IPS DF 4.7 (cell line): ENCODE measurements at regions not wholly inside any gene's neighbourhood (a gene's known extent, or its start where the extent isn't known, plus 50 kb on each side); places are given as distances from the start of the nearest gene placed in this dataset.
"Not testable (repeated sequence)": the region's sequence is repeated elsewhere in the genome, so short reads cannot be mapped to it uniquely, and the experiment has no call there.

Source experiments
- DNase-seq: peaks from one replicate; pipeline ENCODE4 v3.0.0-alpha.2; 2013; ENCODE audit warnings: low spot score; ENCODE audit errors: extremely low read depth

GRCh38 chr10:36880898-36881297 is 244.5 kb upstream of the ANKRD30A start:
- DNase-seq = no peak

- no peak for DNase-seq
Measured at GRCh38 chr10:36872702-36873393, 252.6 kb upstream of the ANKRD30A start.

- DNase-seq = no peak
Measured at GRCh38 chr10:36840788-36841187, 284.6 kb upstream of the ANKRD30A start.

GRCh38 chr10:36837416-36837815 is 288.0 kb upstream of the ANKRD30A start:
- no peak for DNase-seq

GRCh38 chr10:36819781-36820180 is 305.6 kb upstream of the ANKRD30A start:
- DNase-seq = no peak

- DNase-seq = no peak
Measured at GRCh38 chr10:36817898-36818297, 307.5 kb upstream of the ANKRD30A start.

GRCh38 chr10:36808625-36809362 is 316.6 kb upstream of the ANKRD30A start:
- DNase-seq = no peak

GRCh38 chr10:36803229-36803628 is 322.2 kb upstream of the ANKRD30A start:
- no peak for DNase-seq

GRCh38 chr10:36802490-36803153 is 322.8 kb upstream of the ANKRD30A start:
- no peak for DNase-seq

- DNase-seq = no peak
Measured at GRCh38 chr10:36801660-36802059, 323.7 kb upstream of the ANKRD30A start.

- no peak for DNase-seq
Measured at GRCh38 chr10:36794981-36795380, 330.4 kb upstream of the ANKRD30A start.

GRCh38 chr10:36789974-36790373 is 335.4 kb upstream of the ANKRD30A start:
- no peak for DNase-seq

- no peak for DNase-seq
Measured at GRCh38 chr10:36788152-36788551, 337.2 kb upstream of the ANKRD30A start.

- no peak for DNase-seq
Measured at GRCh38 chr10:36783400-36783799, 342.0 kb upstream of the ANKRD30A start.

GRCh38 chr10:36781570-36781969 is 343.8 kb upstream of the ANKRD30A start:
- DNase-seq = no peak

GRCh38 chr10:36780158-36780557 is 345.2 kb upstream of the ANKRD30A start:
- DNase-seq = no peak

GRCh38 chr10:36779238-36779846 is 346.1 kb upstream of the ANKRD30A start:
- peak; percentile 28 for DNase-seq

- no peak for DNase-seq
Measured at GRCh38 chr10:36778651-36779050, 346.7 kb upstream of the ANKRD30A start.

- no peak for DNase-seq
Measured at GRCh38 chr10:36773652-36774051, 351.7 kb upstream of the ANKRD30A start.

GRCh38 chr10:36771725-36772124 is 353.7 kb upstream of the ANKRD30A start:
- no peak for DNase-seq

GRCh38 chr10:36769741-36770140 is 355.7 kb upstream of the ANKRD30A start:
- not testable (repeated sequence) for DNase-seq

GRCh38 chr10:36766940-36767339 is 358.5 kb upstream of the ANKRD30A start:
- no peak for DNase-seq
